ENCODE measurements at regions not wholly inside any gene's neighbourhood (a gene's known extent, or its start where the extent isn't known, plus 50 kb on each side); places are given as distances from the start of the nearest gene placed in this dataset.

- DNase-seq = no peak
Observed at GRCh38 chr5:125149527-125149926, 403.1 kb upstream of the ZNF608 start.

DNA sequence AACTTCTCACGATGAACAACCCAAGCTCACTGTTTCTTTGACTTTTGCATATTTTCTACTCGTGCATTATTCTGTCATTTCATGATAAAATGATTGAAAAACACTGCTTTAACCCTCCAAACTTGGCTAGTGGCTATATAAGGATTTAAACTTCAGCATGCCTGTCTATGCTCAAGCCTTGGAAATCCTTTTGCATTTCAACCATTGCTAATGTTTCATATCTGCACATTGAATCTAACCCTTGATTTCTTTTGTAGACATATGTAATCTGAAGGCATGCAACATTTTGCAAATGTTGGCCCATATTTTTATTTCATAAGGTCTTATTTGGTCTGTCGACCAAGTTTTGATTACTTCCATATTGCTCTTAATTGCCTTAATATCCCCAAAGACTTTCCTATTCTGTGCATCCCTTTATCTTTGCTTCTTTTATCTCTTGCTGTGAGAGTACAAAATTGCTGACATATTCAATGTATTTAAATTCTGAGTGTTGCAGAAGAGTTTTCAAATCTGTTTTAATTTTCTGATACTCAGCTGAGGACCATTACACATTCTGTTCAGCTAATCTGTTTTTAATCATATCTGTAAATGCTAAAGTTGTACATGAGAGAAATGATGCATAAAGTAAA is 403.7 kb upstream of the ZNF608 start:
- no peak for DNase-seq

DNA sequence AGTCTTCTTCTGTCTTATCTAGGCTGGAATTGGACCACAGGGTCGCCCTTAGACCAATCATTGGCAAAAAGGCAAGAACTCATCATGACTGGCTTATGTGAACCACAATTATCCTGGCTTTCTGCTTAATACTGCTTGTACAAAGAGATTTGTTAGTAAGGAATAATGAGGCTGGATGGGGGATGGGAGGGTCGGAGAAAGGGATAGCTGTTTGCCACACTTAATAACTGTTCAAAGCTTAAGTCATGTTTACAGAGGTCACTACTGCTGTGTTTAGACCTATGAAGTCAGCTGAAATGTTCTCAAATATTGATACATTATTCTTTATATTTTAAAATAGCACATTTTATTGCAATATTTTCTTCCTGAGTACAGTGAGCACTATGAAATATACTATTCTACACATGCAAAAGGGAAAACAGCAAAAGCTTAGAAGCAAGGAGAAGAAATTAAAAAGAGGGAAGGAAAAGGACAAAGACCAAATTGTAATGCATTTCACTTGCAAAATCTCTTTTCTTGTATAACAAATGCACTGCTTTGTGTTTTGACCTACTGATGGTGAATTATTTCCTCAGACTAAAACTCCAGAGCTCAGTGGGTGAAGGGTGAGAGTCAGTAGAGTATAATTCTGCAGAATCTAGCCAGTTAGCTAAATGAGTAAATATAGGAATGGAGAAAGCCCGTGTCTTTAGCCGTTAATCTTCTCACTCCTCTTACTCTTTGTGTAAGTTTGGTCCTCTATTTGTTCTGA is 404.9 kb upstream of the ZNF608 start:
- no peak for DNase-seq

DNA sequence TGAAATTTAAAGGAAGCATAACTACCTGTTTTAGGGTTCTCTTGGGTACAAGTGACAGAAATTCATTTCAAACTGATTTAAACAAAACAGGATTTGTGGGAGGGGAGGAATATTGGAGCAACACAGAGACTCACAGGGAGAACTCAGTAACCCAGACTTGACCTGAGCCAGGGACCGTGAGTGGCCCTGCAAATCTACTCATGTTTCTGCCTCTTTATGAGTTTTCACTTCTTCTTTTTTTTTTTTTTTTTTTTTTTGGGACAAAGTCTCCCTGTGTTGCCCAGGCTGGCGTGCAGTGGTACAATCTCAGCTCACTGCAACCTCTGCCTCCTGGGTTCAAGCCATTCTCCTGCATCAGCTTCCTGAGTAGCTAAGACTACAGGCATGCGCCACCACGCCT is 405.6 kb upstream of the ZNF608 start:
- no peak for DNase-seq

- DNase-seq = no peak
Observed at GRCh38 chr5:125152461-125153189, 406.2 kb upstream of the ZNF608 start.

GRCh38 chr5:125153231-125153630 is 406.8 kb upstream of the ZNF608 start:
- no peak for DNase-seq

- DNase-seq = no peak
Observed at GRCh38 chr5:125154301-125155110, 408.1 kb upstream of the ZNF608 start.

DNA sequence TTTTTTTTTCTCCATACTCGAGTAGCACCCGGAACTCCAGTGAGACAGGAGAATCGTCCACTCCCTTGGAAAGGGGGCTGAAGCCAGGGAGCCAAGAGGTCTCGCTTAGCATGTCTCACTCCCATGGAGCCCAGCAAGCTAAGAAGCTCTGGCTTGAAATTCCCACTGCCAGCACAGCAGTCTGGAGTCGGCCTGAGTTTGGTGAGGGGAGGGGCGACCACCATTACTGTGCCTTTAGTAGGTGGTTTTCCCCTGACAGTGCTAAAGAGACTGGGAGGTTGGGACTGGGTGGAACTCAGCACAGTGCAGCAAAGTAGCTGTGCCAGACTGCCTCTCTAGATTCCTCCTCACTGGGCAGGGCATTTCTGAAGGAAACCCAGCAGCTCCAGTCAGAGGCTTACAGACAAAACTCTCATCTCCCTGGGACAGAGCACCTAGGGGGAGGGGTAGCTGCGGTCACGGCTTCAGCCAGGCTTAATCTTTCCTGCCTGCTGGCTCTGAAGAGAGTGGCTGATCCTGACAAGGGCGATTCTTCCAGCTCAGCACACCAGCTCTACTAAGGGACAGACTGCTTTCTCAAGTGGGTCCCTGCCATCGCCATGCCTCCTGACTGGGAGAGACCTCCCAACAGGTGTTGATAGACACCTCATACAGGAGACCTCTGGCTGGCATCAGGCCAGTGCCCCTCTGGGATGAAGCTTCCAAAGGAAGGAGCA is 414.5 kb upstream of the ZNF608 start:
- no peak for DNase-seq

- no peak for DNase-seq
Observed at GRCh38 chr5:125162714-125163113, 416.3 kb upstream of the ZNF608 start.

GRCh38 chr5:125169396-125169795 is 423.0 kb upstream of the ZNF608 start:
- no peak for DNase-seq

DNA sequence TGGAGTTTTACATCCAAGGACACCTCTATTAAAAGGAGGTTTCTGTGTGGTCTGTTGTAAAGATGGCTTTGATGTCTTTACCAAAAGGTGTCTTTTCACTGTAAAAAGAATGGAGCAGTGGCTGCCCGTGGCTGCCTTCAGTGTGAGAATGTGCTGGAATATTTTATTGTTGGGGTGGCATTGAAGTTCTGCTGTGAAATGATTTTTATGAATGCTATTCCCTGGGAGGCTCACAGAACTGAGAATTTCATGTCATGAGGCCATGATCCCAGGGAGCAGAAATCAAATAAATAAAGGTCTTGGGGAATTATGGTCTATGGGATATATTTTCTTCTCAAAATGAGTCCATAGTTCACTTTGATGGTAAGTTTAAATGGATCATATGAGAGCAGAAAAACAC is 425.2 kb upstream of the ZNF608 start:
- no peak for DNase-seq

GRCh38 chr5:125175348-125176004 is 429.0 kb upstream of the ZNF608 start:
- DNase-seq = no peak

DNA sequence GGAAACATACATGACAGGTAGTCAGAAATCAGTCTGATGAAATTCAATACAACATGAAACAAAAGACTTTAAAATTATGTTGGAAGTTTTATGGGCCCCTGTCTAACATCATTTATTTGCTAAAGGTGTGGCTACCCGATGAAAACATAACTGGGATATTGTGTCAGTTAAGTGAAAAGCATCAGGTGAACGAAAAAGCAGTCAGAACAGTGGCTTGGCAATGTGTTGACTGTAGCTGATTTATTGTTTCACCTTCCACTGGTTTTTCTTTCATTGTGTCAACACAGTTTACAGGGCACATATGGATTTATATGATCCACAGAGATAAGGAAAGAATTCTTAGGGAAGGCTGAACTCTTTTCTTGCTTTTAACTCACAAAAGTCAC is 429.6 kb upstream of the ZNF608 start:
- DNase-seq = peak; percentile 2

GRCh38 chr5:125177340-125177739 is 430.9 kb upstream of the ZNF608 start:
- DNase-seq = no peak

DNA sequence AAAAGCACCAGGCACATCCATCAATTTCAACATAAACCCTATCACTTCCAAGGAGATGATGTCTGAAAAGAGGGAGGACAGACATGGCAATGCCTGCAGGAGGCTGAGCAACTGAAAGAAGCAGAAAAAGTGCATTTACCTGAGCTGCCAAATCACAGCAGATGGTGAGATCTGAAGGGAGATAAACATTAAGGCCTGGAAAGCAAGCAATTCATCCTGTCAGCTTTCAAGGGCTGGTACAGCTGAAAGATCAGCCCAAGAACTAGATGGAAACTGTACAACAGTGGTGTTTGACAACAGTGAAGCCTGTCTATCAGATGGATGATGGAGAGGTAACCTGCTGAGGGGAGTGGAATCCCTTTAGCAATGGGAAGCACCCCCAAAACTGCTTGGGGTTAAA is 433.2 kb upstream of the ZNF608 start:
- DNase-seq = peak; percentile 88

GRCh38 chr5:125180231-125180829 is 433.9 kb upstream of the ZNF608 start:
- DNase-seq = no peak

- DNase-seq = no peak
Observed at GRCh38 chr5:125181159-125181558, 434.7 kb upstream of the ZNF608 start.

GRCh38 chr5:125181955-125182354 is 435.5 kb upstream of the ZNF608 start:
- no peak for DNase-seq

DNA sequence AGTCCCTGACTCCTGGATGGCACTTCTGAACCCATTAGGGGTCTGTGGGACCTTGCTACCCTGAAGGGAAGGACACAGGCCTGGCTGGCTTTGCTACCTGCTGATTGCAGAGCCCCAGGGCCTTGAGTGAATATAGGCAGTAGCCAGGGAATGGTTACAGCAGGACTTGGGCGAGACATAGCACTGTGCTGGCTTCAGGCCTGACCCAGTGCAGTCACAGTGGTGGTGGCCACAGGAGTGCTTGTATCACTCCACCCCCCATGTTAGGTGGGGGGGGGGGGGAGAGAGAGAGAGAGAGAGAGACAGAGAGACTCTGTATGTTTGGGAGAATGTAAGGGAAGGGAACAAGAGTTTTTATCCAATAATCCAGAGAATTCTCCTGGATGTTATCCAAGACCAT is 439.3 kb upstream of the ZNF608 start:
- no peak for DNase-seq

GRCh38 chr5:125186911-125187375 is 440.5 kb upstream of the ZNF608 start:
- peak; percentile 83 for DNase-seq

DNA sequence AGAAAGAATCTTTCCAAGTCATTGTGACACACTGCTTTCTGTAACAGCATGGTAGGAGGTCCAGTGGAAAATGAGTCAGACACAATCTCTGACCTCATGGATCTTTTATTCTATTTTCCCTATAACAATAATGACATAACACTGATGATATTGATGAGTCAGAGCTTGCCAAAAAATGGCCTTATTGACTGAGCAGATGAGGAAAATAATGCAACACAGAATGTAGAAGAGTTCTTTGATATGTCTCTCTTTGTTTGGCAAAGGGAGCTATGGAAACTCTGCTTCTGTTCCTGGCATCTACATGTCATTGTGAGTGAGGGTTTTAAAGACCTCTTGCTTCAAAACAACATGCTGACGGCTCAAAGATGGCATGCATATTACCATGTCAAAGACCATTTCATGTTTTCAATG is 443.1 kb upstream of the ZNF608 start:
- no peak for DNase-seq

Measured in NCI-H2171 treated with DMSO at 0.1 percent for 48 hours (cell line).